Panc1 (cell line): ENCODE measurements at regions not wholly inside any gene's neighbourhood (a gene's known extent, or its start where the extent isn't known, plus 50 kb on each side); places are given as distances from the start of the nearest gene placed in this dataset.

Source experiments
- ATAC-seq: fragments of 200-7000 bp; cut with Tn5 transposase; 2 replicates; pipeline ENCODE4 v1.9.1; 2020; ENCODE audit warnings: mild to moderate bottlenecking, moderate library complexity
- BruUV-seq: library from RNA; stranded (reverse); fragments of 400-500 nt; replicated peaks from 2 replicates; lab custom pipeline; 2021; lab: Mats Ljungman, UMichigan
- CTCF ChIA-PET: fragments of 300-600 bp; sonication (Branson Sonifier 250); formaldehyde crosslinking; loops from one replicate; lab custom pipeline; 2022; ENCODE audit warnings: antibody characterized with exemption; lab: Charles Lee
- POLR2A ChIA-PET: fragments of 300-600 bp; sonication (Branson Sonifier 250); formaldehyde crosslinking; loops from one replicate; lab custom pipeline; 2022; ENCODE audit warnings: antibody characterized with exemption; lab: Charles Lee
- DNase-seq: peaks from one replicate; pipeline ENCODE4 v3.0.0-alpha.2; 2010; ENCODE audit warnings: low read depth, low spot score
- H3K27ac ChIP-seq: 2 replicates; pipeline ENCODE4 v1.5.1; 2011; ENCODE audit warnings: mild to moderate bottlenecking, low read length, inconsistent platforms
- H3K27me3 ChIP-seq: fragments of 200-500 bp; sonication (Bioruptor generic); 2 replicates; pipeline ENCODE4 v1.6.0; 2014; ENCODE audit warnings: low read length, inconsistent platforms; ENCODE audit not compliant: control insufficient read depth, insufficient read depth
- H3K36me3 ChIP-seq: fragments of 200-500 bp; sonication (Bioruptor generic); 2 replicates; pipeline ENCODE4 v1.5.1; 2014; ENCODE audit warnings: inconsistent platforms, mild to moderate bottlenecking, low read length, moderate library complexity; ENCODE audit not compliant: control insufficient read depth, insufficient read depth
- H3K4me1 ChIP-seq: 2 replicates; pipeline ENCODE4 v1.5.1; 2011; ENCODE audit warnings: inconsistent platforms, mild to moderate bottlenecking, low read length, moderate library complexity; ENCODE audit not compliant: control insufficient read depth, insufficient read depth
- H3K4me3 ChIP-seq, 2 experiments: 2 replicates each; pipeline ENCODE4 v1.5.1; 2011 to 2012; ENCODE audit warnings: low read depth in 2 of 2, low read length in 2 of 2, mild to moderate bottlenecking in 2 of 2, inconsistent platforms in 1 of 2, moderate library complexity in 1 of 2
- H3K9me3 ChIP-seq: fragments of 200-500 bp; sonication (Bioruptor generic); 2 replicates; pipeline ENCODE4 v1.5.1; 2014; ENCODE audit warnings: low read depth, mild to moderate bottlenecking, inconsistent platforms, low read length, moderate library complexity; ENCODE audit not compliant: control insufficient read depth, insufficient read depth
- CTCF ChIP-seq: fragments of 450-650 bp; IDR thresholded peaks from 2 replicates; pipeline ENCODE4 v1.5.1; 2017; ENCODE audit warnings: mild to moderate bottlenecking
- POLR2AphosphoS5 ChIP-seq: IDR thresholded peaks from 2 replicates; pipeline ENCODE4 v1.6.1; 2012; ENCODE audit warnings: mild to moderate bottlenecking, low read depth, low read length, moderate library complexity
- SIN3A ChIP-seq: IDR thresholded peaks from 2 replicates; pipeline ENCODE4 v1.6.1; 2012; ENCODE audit warnings: low read depth, mild to moderate bottlenecking, low read length, moderate library complexity, borderline replicate concordance; ENCODE audit not compliant: insufficient read depth
- TCF7L2 ChIP-seq: IDR thresholded peaks from 2 replicates; pipeline ENCODE4 v1.6.1; 2011; ENCODE audit warnings: mild to moderate bottlenecking, low read depth, low read length, inconsistent platforms
- in situ Hi-C: cut with HindIII; loops from 2 replicates; pipeline ENCODE4 v1.10.0; 2016; ENCODE audit warnings: low sequenced_read_pairs, low pct_unique_long_range_greater_than_20kb
- intact Hi-C: fragments of 100-400 bp; cut with micrococcal nuclease; formaldehyde crosslinking; loops from one replicate; pipeline ENCODE4 v1.10.0; 2022; ENCODE audit not compliant: unreplicated experiment
- TF ChIP-seq, protein P1 (sequence below), 2 experiments: IDR thresholded peaks; 2 replicates each; pipeline ENCODE4 v1.6.1; 2011 to 2012; ENCODE audit warnings: low read depth in 2 of 2, control low read depth in 1 of 2, low read length in 1 of 2, mild to moderate bottlenecking in 1 of 2, moderate library complexity in 1 of 2; ENCODE audit not compliant: insufficient read depth in 1 of 2

DNA sequence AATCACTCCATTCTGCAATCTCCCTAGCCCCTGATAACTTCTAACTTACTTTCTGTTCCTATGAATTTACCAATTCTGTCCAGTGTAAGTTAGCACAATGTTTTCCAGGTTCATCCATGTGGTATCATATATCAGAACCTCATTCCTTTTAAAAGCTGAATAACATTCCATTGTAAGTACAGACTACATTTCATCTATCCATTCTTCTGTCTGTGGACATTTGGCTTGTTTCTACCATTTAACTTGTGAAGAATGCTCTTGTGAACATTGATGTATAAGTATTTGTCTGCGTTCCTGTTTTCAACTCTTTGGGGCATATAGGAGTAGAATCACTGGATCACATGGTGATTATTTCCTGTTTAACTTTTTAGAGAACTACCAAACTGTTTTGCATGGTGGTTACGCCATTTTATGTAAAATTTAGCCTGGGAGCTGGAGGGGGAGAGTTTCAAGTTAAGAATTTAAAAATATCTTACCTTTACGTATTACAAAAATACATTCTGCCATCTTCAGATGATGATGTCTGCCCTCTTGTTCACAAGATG lies 156.5 kb downstream of the BTBD3 start:
- TF ChIP-seq SIN3A = no peak
- TF ChIP-seq POLR2AphosphoS5 = no peak
- TF ChIP-seq TCF7L2 = no peak
- TF ChIP-seq, protein P1, sequence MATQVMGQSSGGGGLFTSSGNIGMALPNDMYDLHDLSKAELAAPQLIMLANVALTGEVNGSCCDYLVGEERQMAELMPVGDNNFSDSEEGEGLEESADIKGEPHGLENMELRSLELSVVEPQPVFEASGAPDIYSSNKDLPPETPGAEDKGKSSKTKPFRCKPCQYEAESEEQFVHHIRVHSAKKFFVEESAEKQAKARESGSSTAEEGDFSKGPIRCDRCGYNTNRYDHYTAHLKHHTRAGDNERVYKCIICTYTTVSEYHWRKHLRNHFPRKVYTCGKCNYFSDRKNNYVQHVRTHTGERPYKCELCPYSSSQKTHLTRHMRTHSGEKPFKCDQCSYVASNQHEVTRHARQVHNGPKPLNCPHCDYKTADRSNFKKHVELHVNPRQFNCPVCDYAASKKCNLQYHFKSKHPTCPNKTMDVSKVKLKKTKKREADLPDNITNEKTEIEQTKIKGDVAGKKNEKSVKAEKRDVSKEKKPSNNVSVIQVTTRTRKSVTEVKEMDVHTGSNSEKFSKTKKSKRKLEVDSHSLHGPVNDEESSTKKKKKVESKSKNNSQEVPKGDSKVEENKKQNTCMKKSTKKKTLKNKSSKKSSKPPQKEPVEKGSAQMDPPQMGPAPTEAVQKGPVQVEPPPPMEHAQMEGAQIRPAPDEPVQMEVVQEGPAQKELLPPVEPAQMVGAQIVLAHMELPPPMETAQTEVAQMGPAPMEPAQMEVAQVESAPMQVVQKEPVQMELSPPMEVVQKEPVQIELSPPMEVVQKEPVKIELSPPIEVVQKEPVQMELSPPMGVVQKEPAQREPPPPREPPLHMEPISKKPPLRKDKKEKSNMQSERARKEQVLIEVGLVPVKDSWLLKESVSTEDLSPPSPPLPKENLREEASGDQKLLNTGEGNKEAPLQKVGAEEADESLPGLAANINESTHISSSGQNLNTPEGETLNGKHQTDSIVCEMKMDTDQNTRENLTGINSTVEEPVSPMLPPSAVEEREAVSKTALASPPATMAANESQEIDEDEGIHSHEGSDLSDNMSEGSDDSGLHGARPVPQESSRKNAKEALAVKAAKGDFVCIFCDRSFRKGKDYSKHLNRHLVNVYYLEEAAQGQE (IDR thresholded peaks at IDR 0.05; ENCODE audit: insufficient read depth in 1 of 2, low read depth in 2 of 2, low read length in 1 of 2) = no peak
- TF ChIP-seq CTCF = no peak
- CTCF ChIA-PET = no interaction called here
- Histone ChIP-seq H3K9me3 (no peaks in the 10 kb centered on the region), H3K4me1 (no peaks in the 10 kb centered on the region), H3K27me3 (no peaks in the 10 kb centered on the region), H3K27ac (no peak overlapping the region), H3K4me3 (no peak overlapping the region), H3K36me3 (no peaks in the 10 kb centered on the region)
- POLR2A ChIA-PET = no interaction called here
- no peak for DNase-seq
- intact Hi-C loops (no loop called here), in situ Hi-C loops (no loop called here)
- no peak for ATAC-seq
- no TSS peak for BruUV-seq

GRCh38 chr20:12076200-12076599 lies 158.5 kb downstream of the BTBD3 start:
- BruUV-seq = no TSS peak
- no peak overlapping the region for H3K27ac ChIP-seq
- intact Hi-C loops (no loop called here), in situ Hi-C loops (no loop called here)
- no peaks in the 10 kb centered on the region for H3K36me3 ChIP-seq
- H3K27me3 ChIP-seq = no peaks in the 10 kb centered on the region
- DNase-seq (no peak), ATAC-seq (no peak)
- H3K4me1 ChIP-seq = no peaks in the 10 kb centered on the region
- TF ChIP-seq, protein P1 (IDR thresholded peaks at IDR 0.05; ENCODE audit: insufficient read depth in 1 of 2, low read depth in 2 of 2, low read length in 1 of 2) = no peak
- TF ChIP-seq SIN3A = no peak
- TF ChIP-seq POLR2AphosphoS5 = no peak
- no peak for TF ChIP-seq CTCF
- TF ChIP-seq TCF7L2 = no peak
- H3K4me3 ChIP-seq = no peak overlapping the region
- H3K9me3 ChIP-seq = no peaks in the 10 kb centered on the region
- POLR2A ChIA-PET = no interaction called here
- CTCF ChIA-PET = no interaction called here
